ENCODE measurements at regions not wholly inside any gene's neighbourhood (a gene's known extent, or its start where the extent isn't known, plus 50 kb on each side); places are given as distances from the start of the nearest gene placed in this dataset.

DNA sequence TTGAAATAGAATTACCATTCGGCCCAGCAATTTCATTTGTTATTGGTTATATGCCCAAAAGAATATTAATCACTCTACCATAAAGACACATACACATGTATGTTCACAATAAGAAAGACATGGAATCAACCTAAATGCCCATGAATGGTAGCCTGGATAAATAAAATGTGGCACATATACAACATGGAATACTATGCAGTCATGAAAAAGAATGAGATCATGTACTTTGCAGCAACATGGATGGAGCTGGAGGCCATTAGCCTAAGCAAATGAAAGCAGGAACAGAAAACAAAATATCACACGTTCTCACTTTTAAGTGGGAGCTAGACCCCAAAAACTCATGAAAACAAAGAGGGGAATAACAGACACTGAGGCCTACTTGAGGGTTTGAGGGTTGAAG is 52.6 kb upstream of the RNGTT start:
- TF ChIP-seq, protein P1, sequence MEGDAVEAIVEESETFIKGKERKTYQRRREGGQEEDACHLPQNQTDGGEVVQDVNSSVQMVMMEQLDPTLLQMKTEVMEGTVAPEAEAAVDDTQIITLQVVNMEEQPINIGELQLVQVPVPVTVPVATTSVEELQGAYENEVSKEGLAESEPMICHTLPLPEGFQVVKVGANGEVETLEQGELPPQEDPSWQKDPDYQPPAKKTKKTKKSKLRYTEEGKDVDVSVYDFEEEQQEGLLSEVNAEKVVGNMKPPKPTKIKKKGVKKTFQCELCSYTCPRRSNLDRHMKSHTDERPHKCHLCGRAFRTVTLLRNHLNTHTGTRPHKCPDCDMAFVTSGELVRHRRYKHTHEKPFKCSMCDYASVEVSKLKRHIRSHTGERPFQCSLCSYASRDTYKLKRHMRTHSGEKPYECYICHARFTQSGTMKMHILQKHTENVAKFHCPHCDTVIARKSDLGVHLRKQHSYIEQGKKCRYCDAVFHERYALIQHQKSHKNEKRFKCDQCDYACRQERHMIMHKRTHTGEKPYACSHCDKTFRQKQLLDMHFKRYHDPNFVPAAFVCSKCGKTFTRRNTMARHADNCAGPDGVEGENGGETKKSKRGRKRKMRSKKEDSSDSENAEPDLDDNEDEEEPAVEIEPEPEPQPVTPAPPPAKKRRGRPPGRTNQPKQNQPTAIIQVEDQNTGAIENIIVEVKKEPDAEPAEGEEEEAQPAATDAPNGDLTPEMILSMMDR (IDR thresholded peaks at IDR 0.05): no peak
- Histone ChIP-seq H3K9me3 (peaks cover 0 to 3% (median 0%) of the 10 kb centered on the region in 11 donors), H3K36me3 (no peaks in the 10 kb centered on the region), H3K27me3 (no peaks in the 10 kb centered on the region), H3K4me1 (peaks cover 0 to 1% (median 0%) of the 10 kb centered on the region in 9 donors), H3K27ac (no peak overlapping the region), H3K4me3 (no peak overlapping the region)
- ATAC-seq (no peak), DNase-seq (no peak)
- intact Hi-C loops (cut with DNase I): no loop called here
- WGBS, 2 donors: 97 to 98% methylated on average over 2 of the region's 2 CpGs

DNA sequence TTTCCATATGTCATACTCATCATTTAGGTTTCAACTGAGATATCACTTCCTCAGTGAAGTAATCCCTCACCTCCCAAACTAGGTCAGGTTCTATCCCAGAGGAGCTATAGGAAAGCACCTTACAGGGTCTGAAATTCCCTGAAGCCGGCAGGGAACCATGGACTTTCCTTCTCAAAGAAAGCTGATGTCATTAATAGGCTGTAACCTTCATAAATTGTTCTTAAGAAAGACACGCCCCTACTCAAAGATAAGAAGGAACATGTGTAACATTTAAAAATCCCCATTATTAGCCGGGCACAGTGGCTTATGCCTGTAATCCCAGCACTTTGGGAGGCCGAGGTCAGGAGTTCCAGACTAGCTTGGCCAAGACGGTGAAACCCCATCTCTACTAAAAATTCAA is 50.0 kb upstream of the RNGTT start:
- peaks cover 0 to 13% (median 0%) of the 10 kb centered on the region in 9 donors for H3K4me1 ChIP-seq
- H3K4me3 ChIP-seq: no peak overlapping the region
- intact Hi-C loops (cut with DNase I): no loop called here
- WGBS, 2 donors: 65 to 85% methylated on average over 5 of the region's 5 CpGs
- no peaks in the 10 kb centered on the region for H3K27me3 ChIP-seq
- ATAC-seq: no peak
- no peak overlapping the region for H3K27ac ChIP-seq
- no peak for DNase-seq
- H3K36me3 ChIP-seq: no peaks in the 10 kb centered on the region
- H3K9me3 ChIP-seq: peaks cover 0 to 3% (median 0%) of the 10 kb centered on the region in 11 donors
- TF ChIP-seq, protein P1 (IDR thresholded peaks at IDR 0.05): no peak

Measured in heart right ventricle (tissue), 16 donors.